ENCODE measurements at regions not wholly inside any gene's neighbourhood (a gene's known extent, or its start where the extent isn't known, plus 50 kb on each side); places are given as distances from the start of the nearest gene placed in this dataset.

DNA sequence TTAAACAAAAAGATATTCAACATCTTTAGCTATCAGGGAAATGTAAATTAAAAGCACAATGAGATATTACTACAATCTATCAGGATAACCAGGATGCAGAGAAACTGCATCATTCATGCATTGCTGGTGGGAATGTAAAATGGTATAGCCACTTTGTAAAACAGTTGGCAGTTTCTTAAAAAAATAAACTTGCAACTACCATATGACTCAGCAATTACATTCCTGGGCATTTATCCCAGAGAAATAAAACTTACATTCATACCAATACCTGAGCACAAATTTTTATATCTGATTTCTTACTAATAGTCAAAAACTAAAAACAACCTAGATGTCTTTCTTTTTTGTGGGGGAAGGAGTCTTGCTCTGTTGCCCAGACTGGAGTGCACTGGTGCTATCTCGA lies 190.3 kb upstream of the TAB2 start:
- Mint-ChIP-seq H3K4me1 (ENCODE audit: low read depth) (peaks cover 67% of the 10 kb centered on the region), H3K4me3 (no peak overlapping the region), H3K36me3 (ENCODE audit: insufficient read depth) (peaks cover 6% of the 10 kb centered on the region), H3K9me3 (peaks cover 11% of the 10 kb centered on the region), H3K27me3 (ENCODE audit: low read depth) (no peaks in the 10 kb centered on the region)
- ATAC-seq = no peak
- DNase-seq = no peak

DNA sequence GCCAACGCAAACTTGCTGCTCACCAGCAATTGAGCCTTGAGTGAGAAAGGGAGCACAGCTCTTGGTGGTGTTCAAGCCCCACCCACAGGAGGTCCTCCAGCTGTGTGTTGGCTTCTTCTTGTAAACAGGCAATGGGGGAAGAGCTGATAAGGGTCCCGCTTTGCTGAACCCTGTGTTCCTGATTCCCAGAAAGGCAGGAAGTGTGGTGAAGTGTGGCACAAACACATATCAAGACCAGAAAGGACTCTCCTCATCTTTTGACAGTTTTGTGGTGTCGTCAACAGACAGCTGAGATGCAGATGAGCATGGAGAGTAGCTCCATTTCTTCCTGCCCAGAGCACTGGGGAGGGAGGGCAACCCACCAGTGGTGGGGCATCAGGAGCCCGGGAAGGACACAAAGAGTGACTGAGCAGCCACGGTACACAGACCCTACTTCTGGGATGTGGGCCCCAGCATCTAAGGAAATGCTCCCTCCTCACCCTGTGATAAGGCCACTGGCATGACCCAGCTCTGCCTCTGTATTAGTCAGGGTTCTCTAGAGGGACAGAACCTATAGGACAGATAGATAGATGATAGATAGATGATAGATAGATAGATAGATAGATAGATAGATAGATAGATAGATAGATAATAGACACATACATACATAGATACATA lies 188.9 kb upstream of the TAB2 start:
- Mint-ChIP-seq H3K9me3 (peaks cover 9% of the 10 kb centered on the region), H3K27me3 (ENCODE audit: low read depth) (no peaks in the 10 kb centered on the region), H3K4me1 (ENCODE audit: low read depth) (peaks cover 67% of the 10 kb centered on the region), H3K4me3 (no peak overlapping the region), H3K36me3 (ENCODE audit: insufficient read depth) (peaks cover 6% of the 10 kb centered on the region)
- ATAC-seq = peak; percentile 56 to 63
- DNase-seq = no peak

DNA sequence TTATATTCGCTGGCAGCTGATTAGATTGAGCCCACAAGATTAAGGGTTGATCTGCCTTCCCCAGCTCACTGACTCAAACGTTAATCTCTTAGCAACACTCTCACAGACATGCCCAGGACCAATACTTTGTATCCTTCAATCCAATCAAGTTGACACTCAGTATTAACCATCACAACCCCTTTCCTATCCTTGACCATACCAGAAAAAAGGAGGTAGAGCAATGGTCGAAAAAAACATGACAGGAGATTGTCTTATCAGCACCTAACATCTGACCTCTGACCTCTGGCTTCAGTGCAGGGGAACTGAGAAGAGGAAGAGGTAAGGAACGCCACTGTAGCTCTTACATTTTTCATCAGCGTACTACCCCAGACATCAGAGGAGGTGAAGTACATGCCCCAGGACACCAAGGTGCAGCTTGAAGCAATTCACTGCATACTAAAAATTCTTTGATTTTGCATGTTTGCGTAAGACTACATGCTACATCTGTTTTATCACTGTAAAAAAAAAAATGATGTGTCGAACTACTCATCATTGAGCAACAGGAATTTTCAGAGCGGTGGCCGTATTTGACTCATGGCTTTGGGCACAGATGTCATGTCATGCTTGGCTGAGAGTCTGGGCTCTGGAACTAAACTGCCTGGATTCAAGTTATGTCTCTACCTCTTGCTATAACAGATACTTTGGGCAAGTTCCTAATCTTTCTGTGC lies 188.0 kb upstream of the TAB2 start:
- Mint-ChIP-seq H3K4me3 (no peak overlapping the region), H3K27me3 (ENCODE audit: low read depth) (no peaks in the 10 kb centered on the region), H3K9me3 (peaks cover 3% of the 10 kb centered on the region), H3K4me1 (ENCODE audit: low read depth) (peaks cover 58% of the 10 kb centered on the region), H3K36me3 (ENCODE audit: insufficient read depth) (peaks cover 2% of the 10 kb centered on the region)
- no peak for DNase-seq
- peak in 1 of 2 donors; percentile 28 for ATAC-seq

- Mint-ChIP-seq H3K27me3 (ENCODE audit: low read depth) (no peaks in the 10 kb centered on the region), H3K36me3 (ENCODE audit: insufficient read depth) (peaks cover 2% of the 10 kb centered on the region), H3K9me3 (no peaks in the 10 kb centered on the region), H3K4me3 (no peak overlapping the region), H3K4me1 (ENCODE audit: low read depth) (peaks cover 56% of the 10 kb centered on the region)
- no peak for ATAC-seq
- DNase-seq = no peak
These were observed 187.4 kb upstream of the TAB2 start for GRCh38 chr6:149130090-149130489.

- H3K27me3 Mint-ChIP-seq (ENCODE audit: low read depth) = no peaks in the 10 kb centered on the region
- ATAC-seq = no peak
These were observed 187.0 kb upstream of the TAB2 start for GRCh38 chr6:149130508-149130907.

GRCh38 chr6:149131891-149132290 lies 185.6 kb upstream of the TAB2 start:
- Mint-ChIP-seq H3K4me3 (no peak overlapping the region), H3K36me3 (ENCODE audit: insufficient read depth) (no peaks in the 10 kb centered on the region), H3K27me3 (ENCODE audit: low read depth) (no peaks in the 10 kb centered on the region), H3K9me3 (no peaks in the 10 kb centered on the region), H3K4me1 (ENCODE audit: low read depth) (peaks cover 52% of the 10 kb centered on the region)
- no peak for ATAC-seq
- DNase-seq = no peak

More at GRCh38 chr6:149130508-149130907, 187.0 kb upstream of the TAB2 start:
- peaks cover under 1% of the 10 kb centered on the region for H3K36me3 Mint-ChIP-seq (ENCODE audit: insufficient read depth)
- DNase-seq = no peak
- peaks cover 56% of the 10 kb centered on the region for H3K4me1 Mint-ChIP-seq (ENCODE audit: low read depth)
- H3K4me3 Mint-ChIP-seq = no peak overlapping the region
- H3K9me3 Mint-ChIP-seq = no peaks in the 10 kb centered on the region

GRCh38 chr6:149132336-149132735 lies 185.2 kb upstream of the TAB2 start:
- H3K27me3 Mint-ChIP-seq (ENCODE audit: low read depth) = no peaks in the 10 kb centered on the region
- no peaks in the 10 kb centered on the region for H3K36me3 Mint-ChIP-seq (ENCODE audit: insufficient read depth)
- H3K9me3 Mint-ChIP-seq = no peaks in the 10 kb centered on the region
- DNase-seq = no peak
- H3K4me1 Mint-ChIP-seq (ENCODE audit: low read depth) = peaks cover 48% of the 10 kb centered on the region
- peak in 1 of 2 donors; percentile 55 for ATAC-seq
- H3K4me3 Mint-ChIP-seq = no peak overlapping the region

GRCh38 chr6:149134511-149134933 lies 183.0 kb upstream of the TAB2 start:
- H3K4me3 Mint-ChIP-seq = no peak overlapping the region
- ATAC-seq = no peak

DNA sequence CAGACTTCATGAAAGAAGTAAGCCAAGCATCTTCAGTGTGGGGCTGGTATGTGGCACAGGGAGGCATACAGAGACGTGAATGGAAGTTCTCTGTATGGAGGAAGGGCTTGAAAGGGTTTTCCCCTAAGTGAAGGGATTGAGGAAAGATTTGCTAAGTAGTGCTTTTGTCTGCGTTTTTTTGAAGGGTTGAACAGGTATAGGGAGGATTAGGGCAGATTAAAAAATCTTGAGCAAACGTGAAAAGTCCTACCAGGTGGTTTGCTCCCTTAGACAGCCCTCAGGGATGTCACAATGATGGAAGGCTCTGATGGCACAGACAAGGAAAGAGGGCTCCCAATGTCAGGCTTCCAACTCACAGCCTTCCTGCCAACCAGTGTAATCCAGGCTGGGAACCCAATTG lies 181.7 kb upstream of the TAB2 start:
- no peaks in the 10 kb centered on the region for H3K36me3 Mint-ChIP-seq (ENCODE audit: insufficient read depth)
- H3K4me3 Mint-ChIP-seq = no peak overlapping the region
- no peaks in the 10 kb centered on the region for H3K9me3 Mint-ChIP-seq
- peaks cover 44% of the 10 kb centered on the region for H3K4me1 Mint-ChIP-seq (ENCODE audit: low read depth)
- DNase-seq (no peak), ATAC-seq (no peak)
- no peaks in the 10 kb centered on the region for H3K27me3 Mint-ChIP-seq (ENCODE audit: low read depth)

More at GRCh38 chr6:149134511-149134933, 183.0 kb upstream of the TAB2 start:
- Mint-ChIP-seq H3K4me1 (ENCODE audit: low read depth) (peaks cover 44% of the 10 kb centered on the region), H3K27me3 (ENCODE audit: low read depth) (no peaks in the 10 kb centered on the region), H3K9me3 (no peaks in the 10 kb centered on the region), H3K36me3 (ENCODE audit: insufficient read depth) (no peaks in the 10 kb centered on the region)
- no peak for DNase-seq

- H3K27me3 Mint-ChIP-seq (ENCODE audit: low read depth) = no peaks in the 10 kb centered on the region
- ATAC-seq (no peak), DNase-seq (no peak)
- no peaks in the 10 kb centered on the region for H3K9me3 Mint-ChIP-seq
- peaks cover 50% of the 10 kb centered on the region for H3K4me1 Mint-ChIP-seq (ENCODE audit: low read depth)
- H3K4me3 Mint-ChIP-seq = no peak overlapping the region
- no peaks in the 10 kb centered on the region for H3K36me3 Mint-ChIP-seq (ENCODE audit: insufficient read depth)
These were observed 181.1 kb upstream of the TAB2 start for GRCh38 chr6:149136273-149136912.

- H3K36me3 Mint-ChIP-seq (ENCODE audit: insufficient read depth) = peaks cover under 1% of the 10 kb centered on the region
- H3K27me3 Mint-ChIP-seq (ENCODE audit: low read depth) = no peaks in the 10 kb centered on the region
- peaks cover 53% of the 10 kb centered on the region for H3K4me1 Mint-ChIP-seq (ENCODE audit: low read depth)
- no peak for ATAC-seq
- DNase-seq = no peak
- no peak overlapping the region for H3K4me3 Mint-ChIP-seq
- no peaks in the 10 kb centered on the region for H3K9me3 Mint-ChIP-seq
These were observed 180.6 kb upstream of the TAB2 start for GRCh38 chr6:149136913-149137286.

- Mint-ChIP-seq H3K36me3 (ENCODE audit: insufficient read depth) (peaks cover 2% of the 10 kb centered on the region), H3K4me3 (no peak overlapping the region), H3K27me3 (ENCODE audit: low read depth) (no peaks in the 10 kb centered on the region), H3K9me3 (no peaks in the 10 kb centered on the region), H3K4me1 (ENCODE audit: low read depth) (peaks cover 50% of the 10 kb centered on the region)
- DNase-seq (no peak), ATAC-seq (no peak)
These were observed 179.9 kb upstream of the TAB2 start for GRCh38 chr6:149137594-149137993.

DNA sequence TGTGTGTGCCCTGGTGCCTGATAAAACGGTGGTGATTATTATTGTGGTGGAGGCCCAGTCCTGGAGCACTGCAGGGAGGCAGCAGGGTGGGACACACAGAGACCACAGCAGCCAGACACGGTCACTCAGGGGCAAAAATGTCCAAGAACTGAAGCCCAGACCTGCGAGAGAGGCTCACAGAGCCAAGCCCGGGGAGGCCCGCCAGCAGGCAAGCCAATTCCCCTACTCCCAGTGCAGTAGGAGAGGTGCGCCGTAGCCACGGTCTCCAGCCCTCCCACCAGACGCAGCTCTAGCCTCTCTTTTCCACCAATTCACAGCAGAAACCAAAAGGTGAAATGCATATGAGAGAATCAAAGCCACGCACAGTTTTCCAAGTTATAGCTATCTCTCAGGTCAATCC lies 179.4 kb upstream of the TAB2 start:
- peaks cover 47% of the 10 kb centered on the region for H3K4me1 Mint-ChIP-seq (ENCODE audit: low read depth)
- H3K4me3 Mint-ChIP-seq = no peak overlapping the region
- no peaks in the 10 kb centered on the region for H3K9me3 Mint-ChIP-seq
- ATAC-seq = no peak
- H3K36me3 Mint-ChIP-seq (ENCODE audit: insufficient read depth) = peaks cover 2% of the 10 kb centered on the region
- DNase-seq = no peak
- no peaks in the 10 kb centered on the region for H3K27me3 Mint-ChIP-seq (ENCODE audit: low read depth)

DNA sequence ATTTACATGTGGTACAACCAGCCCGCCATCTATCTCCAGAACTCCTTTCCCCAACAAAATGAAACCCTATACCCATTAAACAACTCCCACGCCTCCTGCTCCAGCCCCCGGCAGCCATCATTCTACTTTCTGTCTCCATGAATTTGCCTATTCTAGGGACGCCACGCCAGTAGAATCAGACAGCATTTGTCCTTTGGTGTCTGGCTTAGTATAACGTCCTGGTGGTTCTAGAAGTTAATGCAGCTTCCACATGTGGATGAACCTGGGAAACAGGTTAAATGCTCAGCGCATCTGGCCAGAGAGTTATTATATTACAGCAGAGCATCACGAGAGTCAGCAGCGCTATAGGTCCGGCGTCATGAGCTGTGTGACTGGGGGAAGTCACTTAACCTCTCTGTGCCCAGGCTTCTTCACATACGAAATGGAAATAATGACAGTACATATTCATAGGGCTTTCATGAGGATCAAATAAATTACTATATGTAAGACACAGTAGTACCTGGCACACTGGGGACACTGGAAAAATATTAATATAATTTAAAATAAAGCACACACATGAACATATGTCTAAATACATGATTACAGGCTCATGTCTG lies 178.7 kb upstream of the TAB2 start:
- DNase-seq = no peak
- H3K4me3 Mint-ChIP-seq = peak overlapping the region; percentile 19
- no peaks in the 10 kb centered on the region for H3K27me3 Mint-ChIP-seq (ENCODE audit: low read depth)
- no peak for ATAC-seq
- H3K4me1 Mint-ChIP-seq (ENCODE audit: low read depth) = peaks cover 47% of the 10 kb centered on the region
- H3K9me3 Mint-ChIP-seq = peaks cover 6% of the 10 kb centered on the region
- H3K36me3 Mint-ChIP-seq (ENCODE audit: insufficient read depth) = peaks cover 6% of the 10 kb centered on the region

Measured in activated T-cell treated with anti-CD3 and anti-CD28 coated beads, Interleukin-2, amount 50 U/mL, for 4 hours (primary cell).